NCI-H748 (cell line): ENCODE measurements at regions not wholly inside any gene's neighbourhood (a gene's known extent, or its start where the extent isn't known, plus 50 kb on each side); places are given as distances from the start of the nearest gene placed in this dataset.

Experiments used
- DNase-seq: peaks from one replicate; lab custom pipeline; 2025; ENCODE audit not compliant: unreplicated experiment; lab: John Stamatoyannopoulos, UW

DNA sequence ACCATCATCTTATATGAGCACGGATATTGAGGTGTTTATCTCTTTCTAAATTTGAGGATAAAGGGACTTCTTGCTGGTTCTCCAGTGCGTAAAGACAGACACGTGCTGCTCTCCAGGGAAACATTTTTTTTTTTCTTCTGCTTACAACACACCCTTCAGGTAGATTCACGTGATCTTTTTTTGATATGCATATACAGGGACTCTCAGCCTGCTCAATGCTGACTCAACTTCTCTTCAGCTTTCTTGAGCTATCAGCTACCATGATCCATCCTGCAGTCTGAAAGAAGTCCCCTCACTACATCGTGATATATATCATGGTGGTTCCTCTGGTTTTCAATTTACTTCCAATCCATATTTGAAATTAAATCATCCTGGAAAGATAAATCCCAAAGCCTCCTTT is 87.1 kb upstream of the SLITRK3 start:
- no peak for DNase-seq

DNA sequence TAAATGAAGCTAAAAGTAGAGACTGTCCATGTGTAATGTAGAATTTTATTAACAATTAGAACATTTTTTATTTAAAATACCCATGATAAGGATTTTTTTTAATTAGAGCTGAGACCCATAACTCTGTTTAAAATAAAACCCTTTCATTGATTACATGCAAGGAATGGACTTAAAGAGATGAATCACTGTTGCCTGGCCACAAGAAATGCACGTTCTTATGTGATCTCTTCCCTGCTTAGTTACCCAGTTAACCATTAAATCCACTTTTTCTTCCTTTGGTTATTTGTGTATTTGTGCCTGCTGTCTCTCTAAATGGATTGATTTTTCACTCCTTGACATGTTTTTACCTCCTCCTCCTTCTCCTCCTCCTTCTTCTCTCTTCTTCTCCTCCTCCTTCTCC is 83.3 kb upstream of the SLITRK3 start:
- DNase-seq, result no peak

DNA sequence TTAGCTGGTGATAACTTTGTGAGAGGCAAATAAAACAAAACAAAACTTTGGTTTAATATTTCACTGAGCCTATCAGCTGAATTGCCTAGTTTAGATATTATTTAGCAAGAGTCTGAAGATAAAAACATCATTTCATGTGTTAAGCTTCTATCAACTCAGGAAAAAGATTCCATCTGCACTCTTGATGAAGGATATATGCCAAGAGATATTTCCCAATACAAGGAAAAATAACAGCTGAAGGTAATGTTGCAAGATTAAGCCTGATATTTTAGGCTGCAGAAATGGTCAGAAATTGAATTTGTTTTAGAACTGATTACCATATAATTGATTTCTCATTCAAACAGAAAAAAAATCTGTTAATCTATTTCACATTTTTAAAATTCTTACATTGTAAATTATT is 77.2 kb upstream of the SLITRK3 start:
- no peak for DNase-seq

DNA sequence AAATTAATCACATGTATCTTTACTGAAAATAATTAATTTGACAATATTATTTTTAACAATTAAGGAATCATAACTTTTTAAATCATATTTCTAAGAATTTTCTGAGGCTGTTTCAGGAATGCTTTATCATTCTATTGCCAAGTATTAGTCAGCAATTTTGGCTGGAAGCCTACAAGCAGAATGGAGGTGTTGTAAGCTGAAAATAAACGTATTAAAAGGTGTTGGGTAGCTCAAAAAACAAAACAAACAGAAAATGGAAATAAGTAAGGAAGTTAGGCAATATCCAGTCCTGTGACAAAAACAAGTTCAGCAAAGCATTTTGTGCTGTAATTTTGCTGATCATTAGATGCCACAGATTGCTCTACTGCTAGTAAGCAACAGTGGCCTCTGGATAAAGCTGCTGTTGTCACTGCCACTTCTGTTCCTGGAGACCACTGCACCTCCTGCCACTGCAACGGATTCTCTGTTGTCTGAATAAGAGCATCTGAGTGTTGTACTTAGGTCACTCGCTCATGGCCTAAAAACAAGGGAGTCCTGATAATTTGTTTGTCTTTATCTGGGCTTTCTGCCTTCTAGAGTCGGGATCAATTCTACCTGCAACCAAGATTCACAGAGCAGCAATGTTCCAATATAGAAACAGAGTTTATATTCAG is 63.5 kb upstream of the SLITRK3 start:
- no peak for DNase-seq

DNA sequence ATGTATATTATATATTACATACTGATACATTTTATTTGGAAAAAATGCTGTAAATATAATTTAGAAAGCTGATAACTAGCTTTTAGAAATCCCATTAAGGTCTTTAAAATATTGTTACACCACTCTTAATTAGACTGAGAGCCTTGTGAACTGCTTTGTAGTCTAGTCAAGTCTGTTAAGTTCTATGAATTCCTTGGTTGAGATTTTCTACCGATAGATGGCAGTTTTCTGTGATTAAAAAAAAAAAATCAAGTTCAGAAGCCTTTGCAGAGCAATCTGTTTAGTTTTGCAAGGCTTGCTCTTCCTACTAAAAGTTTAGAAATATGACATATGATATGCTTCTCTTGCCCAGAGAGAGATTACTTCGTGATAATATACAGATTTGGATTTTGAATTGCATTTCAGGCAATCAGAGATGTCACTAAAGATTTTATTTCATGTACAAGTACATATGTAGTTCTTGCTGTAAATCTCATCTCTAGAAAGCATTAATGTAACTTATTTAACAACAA is 60.4 kb upstream of the SLITRK3 start:
- DNase-seq, result no peak

DNA sequence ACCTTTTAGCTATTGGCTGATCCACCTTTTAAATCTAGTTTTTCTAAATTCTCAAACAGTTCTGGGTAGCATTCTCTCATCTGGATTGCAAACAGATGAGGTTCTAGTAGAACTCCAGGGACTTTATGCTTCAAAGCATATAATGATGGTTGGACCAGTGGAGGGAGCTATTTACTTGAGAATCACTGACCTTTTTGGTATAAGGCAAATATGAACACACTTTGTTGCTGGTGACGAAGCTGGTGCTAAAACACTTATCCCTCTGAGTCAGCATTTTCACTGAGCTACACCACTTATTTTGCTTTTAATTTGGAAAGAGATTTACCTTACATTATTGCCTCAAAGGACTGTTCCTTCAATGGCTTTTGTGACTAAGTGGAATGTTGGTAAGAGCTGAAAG is 58.6 kb upstream of the SLITRK3 start:
- peak; percentile 69 for DNase-seq
